GM12878 (cell line): ENCODE measurements at regions not wholly inside any gene's neighbourhood (a gene's known extent, or its start where the extent isn't known, plus 50 kb on each side); places are given as distances from the start of the nearest gene placed in this dataset.

Source experiments
- CHD1 ChIP-seq: IDR thresholded peaks from 2 replicates; pipeline ENCODE4 v1.6.1; 2012; ENCODE audit warnings: low read depth, low read length, improper control_type of control experiment
- RELA ChIP-seq: fragments of 450-650 bp; IDR thresholded peaks from 2 replicates; pipeline ENCODE4 v1.8.0; 2014; ENCODE audit warnings: borderline replicate concordance; ENCODE audit not compliant: partially characterized antibody
- YY1 ChIP-seq: IDR thresholded peaks from 2 replicates; pipeline ENCODE4 v1.6.1; 2011; ENCODE audit warnings: low read depth, mild to moderate bottlenecking, low read length
- ZNF592 ChIP-seq: fragments of 450-650 bp; IDR thresholded peaks from 2 replicates; pipeline ENCODE4 v1.6.1; 2017; ENCODE audit warnings: mild to moderate bottlenecking, moderate library complexity
- ZZZ3 ChIP-seq: IDR thresholded peaks from 2 replicates; pipeline ENCODE4 v1.6.1; 2011; ENCODE audit warnings: low read depth; ENCODE audit not compliant: control insufficient read depth, insufficient read length
- TF ChIP-seq, protein P1 (sequence below): fragments of 450-650 bp; IDR thresholded peaks from 2 replicates; pipeline ENCODE4 v1.6.1; 2016; ENCODE audit warnings: mild to moderate bottlenecking, moderate library complexity, borderline replicate concordance
- TF ChIP-seq, protein P2 (sequence below): fragments of 450-650 bp; IDR thresholded peaks from 2 replicates; pipeline ENCODE4 v1.6.1; 2017; ENCODE audit warnings: borderline replicate concordance

GRCh38 chr13:37934339-37935191 lies 65.0 kb upstream of the TRPC4 start (continued):
- TF ChIP-seq, protein P1, sequence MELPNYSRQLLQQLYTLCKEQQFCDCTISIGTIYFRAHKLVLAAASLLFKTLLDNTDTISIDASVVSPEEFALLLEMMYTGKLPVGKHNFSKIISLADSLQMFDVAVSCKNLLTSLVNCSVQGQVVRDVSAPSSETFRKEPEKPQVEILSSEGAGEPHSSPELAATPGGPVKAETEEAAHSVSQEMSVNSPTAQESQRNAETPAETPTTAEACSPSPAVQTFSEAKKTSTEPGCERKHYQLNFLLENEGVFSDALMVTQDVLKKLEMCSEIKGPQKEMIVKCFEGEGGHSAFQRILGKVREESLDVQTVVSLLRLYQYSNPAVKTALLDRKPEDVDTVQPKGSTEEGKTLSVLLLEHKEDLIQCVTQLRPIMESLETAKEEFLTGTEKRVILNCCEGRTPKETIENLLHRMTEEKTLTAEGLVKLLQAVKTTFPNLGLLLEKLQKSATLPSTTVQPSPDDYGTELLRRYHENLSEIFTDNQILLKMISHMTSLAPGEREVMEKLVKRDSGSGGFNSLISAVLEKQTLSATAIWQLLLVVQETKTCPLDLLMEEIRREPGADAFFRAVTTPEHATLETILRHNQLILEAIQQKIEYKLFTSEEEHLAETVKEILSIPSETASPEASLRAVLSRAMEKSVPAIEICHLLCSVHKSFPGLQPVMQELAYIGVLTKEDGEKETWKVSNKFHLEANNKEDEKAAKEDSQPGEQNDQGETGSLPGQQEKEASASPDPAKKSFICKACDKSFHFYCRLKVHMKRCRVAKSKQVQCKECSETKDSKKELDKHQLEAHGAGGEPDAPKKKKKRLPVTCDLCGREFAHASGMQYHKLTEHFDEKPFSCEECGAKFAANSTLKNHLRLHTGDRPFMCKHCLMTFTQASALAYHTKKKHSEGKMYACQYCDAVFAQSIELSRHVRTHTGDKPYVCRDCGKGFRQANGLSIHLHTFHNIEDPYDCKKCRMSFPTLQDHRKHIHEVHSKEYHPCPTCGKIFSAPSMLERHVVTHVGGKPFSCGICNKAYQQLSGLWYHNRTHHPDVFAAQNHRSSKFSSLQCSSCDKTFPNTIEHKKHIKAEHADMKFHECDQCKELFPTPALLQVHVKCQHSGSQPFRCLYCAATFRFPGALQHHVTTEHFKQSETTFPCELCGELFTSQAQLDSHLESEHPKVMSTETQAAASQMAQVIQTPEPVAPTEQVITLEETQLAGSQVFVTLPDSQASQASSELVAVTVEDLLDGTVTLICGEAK: no peak
- TF ChIP-seq YY1: no peak
- no peak for TF ChIP-seq ZZZ3
- TF ChIP-seq ZNF592: no peak
- TF ChIP-seq CHD1: no peak
- TF ChIP-seq, protein P2, sequence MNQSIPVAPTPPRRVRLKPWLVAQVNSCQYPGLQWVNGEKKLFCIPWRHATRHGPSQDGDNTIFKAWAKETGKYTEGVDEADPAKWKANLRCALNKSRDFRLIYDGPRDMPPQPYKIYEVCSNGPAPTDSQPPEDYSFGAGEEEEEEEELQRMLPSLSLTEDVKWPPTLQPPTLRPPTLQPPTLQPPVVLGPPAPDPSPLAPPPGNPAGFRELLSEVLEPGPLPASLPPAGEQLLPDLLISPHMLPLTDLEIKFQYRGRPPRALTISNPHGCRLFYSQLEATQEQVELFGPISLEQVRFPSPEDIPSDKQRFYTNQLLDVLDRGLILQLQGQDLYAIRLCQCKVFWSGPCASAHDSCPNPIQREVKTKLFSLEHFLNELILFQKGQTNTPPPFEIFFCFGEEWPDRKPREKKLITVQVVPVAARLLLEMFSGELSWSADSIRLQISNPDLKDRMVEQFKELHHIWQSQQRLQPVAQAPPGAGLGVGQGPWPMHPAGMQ: no peak
- TF ChIP-seq RELA: no peak
- TF ChIP-seq, all 136 proteins: peak for 0
